ENCODE measurements at regions not wholly inside any gene's neighbourhood (a gene's known extent, or its start where the extent isn't known, plus 50 kb on each side); places are given as distances from the start of the nearest gene placed in this dataset.

DNA sequence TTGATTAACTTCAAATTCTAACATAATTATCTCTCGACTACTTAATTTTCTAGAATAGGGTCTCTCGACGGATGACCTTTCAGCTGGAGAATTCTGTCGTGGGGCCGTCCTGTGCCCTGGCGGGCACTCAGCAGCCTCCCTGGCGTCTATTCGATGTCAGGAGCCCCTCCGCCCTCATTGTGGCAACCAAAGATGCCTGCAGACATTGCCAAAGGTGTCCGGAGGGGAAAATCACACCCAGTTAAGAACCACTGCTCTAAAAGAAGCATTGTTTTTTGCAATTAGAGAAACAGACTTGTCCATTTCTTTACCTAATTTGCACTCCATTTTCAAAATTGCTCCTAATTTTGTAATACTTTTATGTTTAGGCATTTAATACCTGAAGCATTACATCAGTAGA lies 79.2 kb upstream of the ARHGEF7 start:
- H3K9ac ChIP-seq (ENCODE audit: low read depth, low read length) = no peak overlapping the region
- no peak overlapping the region for H3K27ac ChIP-seq (ENCODE audit: low read length)
- no peaks in the 10 kb centered on the region for H3K27me3 ChIP-seq (ENCODE audit: insufficient read depth, low read length)
- H3K9me3 ChIP-seq (ENCODE audit: insufficient read depth, low read depth, low read length) = no peaks in the 10 kb centered on the region
- H3K4me1 ChIP-seq (ENCODE audit: insufficient read depth, low read length) = no peaks in the 10 kb centered on the region
- H3K4me3 ChIP-seq (ENCODE audit: low read length) = no peak overlapping the region
- no peaks in the 10 kb centered on the region for H3K36me3 ChIP-seq (ENCODE audit: insufficient read depth, low read depth, low read length)

DNA sequence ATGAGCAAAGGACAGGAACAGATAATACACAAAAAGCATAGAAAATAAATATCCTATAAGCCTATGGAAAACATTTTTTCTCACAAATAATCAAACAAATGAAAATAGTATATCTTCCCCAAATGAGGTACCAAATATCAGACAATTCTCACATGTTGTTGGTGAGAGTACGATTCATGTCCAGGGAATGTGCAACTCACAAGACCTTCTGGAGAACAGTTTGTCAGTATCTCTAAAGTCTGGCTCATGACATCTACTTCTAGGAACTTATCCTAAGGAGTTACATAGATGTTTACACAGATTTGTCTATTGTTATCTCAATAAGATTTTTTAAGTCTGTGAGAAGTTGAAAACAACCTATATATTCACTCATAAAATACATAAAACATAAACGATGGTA lies 80.3 kb upstream of the ARHGEF7 start:
- Histone ChIP-seq H3K27me3 (ENCODE audit: insufficient read depth, low read length) (no peaks in the 10 kb centered on the region), H3K4me3 (ENCODE audit: low read length) (no peak overlapping the region), H3K4me1 (ENCODE audit: insufficient read depth, low read length) (no peaks in the 10 kb centered on the region), H3K27ac (ENCODE audit: low read length) (no peak overlapping the region), H3K9me3 (ENCODE audit: insufficient read depth, low read depth, low read length) (no peaks in the 10 kb centered on the region), H3K36me3 (ENCODE audit: insufficient read depth, low read depth, low read length) (no peaks in the 10 kb centered on the region), H3K9ac (ENCODE audit: low read depth, low read length) (no peak overlapping the region)

DNA sequence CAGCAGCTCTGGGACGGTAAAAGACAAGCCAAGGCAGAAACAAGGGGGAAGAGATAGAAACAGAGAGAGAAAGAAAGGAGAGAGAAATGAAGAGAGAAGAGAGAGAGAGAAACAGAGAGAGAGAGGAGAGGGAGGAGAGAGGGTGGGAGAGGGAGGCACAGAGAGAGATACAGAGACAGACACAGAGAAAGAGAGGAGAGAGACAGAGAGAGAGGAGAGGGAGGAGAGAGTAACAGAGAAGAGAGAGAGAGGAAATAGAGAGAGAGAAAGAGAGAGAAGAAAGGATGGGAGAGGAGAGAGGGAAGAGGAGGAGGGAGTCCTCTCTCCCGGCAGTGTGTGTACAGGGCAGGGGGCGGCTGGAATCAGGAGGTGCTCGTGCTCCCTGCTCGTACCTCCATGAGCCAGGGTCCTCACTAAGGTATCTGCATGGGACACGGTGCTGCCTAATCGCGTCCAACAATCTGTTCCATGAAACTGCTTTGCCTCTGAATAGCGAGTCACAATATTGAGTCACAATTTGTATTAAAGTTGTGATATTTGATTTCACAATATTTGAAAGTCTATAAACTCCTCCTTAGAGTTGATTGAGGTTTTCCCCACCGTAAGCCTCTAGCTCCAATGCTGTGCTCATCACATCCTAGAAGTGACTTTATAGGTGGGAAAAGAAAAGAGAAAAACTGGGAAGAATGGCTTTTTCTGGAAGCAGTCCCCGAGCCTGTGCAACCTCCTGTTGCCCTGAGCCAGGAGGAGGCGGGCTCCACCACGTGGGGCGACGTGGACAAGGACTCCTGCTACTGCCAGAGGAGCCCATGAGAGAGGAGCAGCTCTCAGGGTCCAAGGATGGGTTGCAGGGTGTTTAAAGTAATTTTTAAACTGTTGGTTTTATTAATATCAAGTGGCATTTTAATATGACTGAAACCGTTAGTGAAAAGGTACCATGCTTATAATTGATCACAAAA lies 81.7 kb upstream of the ARHGEF7 start:
- Histone ChIP-seq H3K27me3 (ENCODE audit: insufficient read depth, low read length) (no peaks in the 10 kb centered on the region), H3K27ac (ENCODE audit: low read length) (no peak overlapping the region), H3K4me1 (ENCODE audit: insufficient read depth, low read length) (no peaks in the 10 kb centered on the region), H3K36me3 (ENCODE audit: insufficient read depth, low read depth, low read length) (no peaks in the 10 kb centered on the region), H3K9me3 (ENCODE audit: insufficient read depth, low read depth, low read length) (no peaks in the 10 kb centered on the region), H3K9ac (ENCODE audit: low read depth, low read length) (no peak overlapping the region), H3K4me3 (ENCODE audit: low read length) (no peak overlapping the region)

GRCh38 chr13:111031531-111031961 lies 83.6 kb upstream of the ARHGEF7 start:
- Histone ChIP-seq H3K9ac (ENCODE audit: low read depth, low read length) (no peak overlapping the region), H3K4me3 (ENCODE audit: low read length) (no peak overlapping the region), H3K27me3 (ENCODE audit: insufficient read depth, low read length) (no peaks in the 10 kb centered on the region), H3K9me3 (ENCODE audit: insufficient read depth, low read depth, low read length) (no peaks in the 10 kb centered on the region), H3K27ac (ENCODE audit: low read length) (no peak overlapping the region), H3K4me1 (ENCODE audit: insufficient read depth, low read length) (no peaks in the 10 kb centered on the region), H3K36me3 (ENCODE audit: insufficient read depth, low read depth, low read length) (no peaks in the 10 kb centered on the region)

DNA sequence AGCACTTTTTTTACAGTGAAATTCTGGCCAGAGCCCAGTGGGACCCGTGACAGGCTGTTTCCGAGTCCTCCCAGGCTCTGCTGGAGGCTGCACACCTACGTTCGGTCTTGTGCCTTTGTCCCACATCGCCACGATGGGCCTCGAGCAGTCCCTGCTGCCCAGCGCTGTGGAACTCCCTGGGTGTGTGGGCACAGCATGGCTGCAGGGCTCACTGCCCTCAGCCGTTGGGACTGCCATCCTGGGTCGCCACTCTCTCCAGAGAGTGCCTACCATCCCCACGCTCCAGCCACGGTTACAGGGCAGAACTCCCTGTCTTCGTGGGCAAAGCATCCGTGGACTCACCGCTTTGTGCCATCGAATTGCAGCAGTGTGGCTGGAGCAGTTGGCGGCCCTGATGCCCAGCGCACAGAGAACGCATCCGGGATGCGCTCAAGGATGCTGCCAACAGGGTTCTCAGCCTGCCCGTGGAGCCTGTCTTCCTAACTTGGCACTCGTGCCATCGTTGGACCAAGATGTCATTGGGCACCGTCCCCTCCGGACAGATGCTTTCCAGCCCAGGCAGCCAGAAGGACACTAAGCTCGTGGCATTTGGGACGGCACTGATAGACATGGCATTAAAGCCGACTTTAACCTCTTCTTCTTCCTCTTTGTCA lies 85.0 kb upstream of the ARHGEF7 start:
- Histone ChIP-seq H3K4me1 (ENCODE audit: insufficient read depth, low read length) (no peaks in the 10 kb centered on the region), H3K4me3 (ENCODE audit: low read length) (no peak overlapping the region), H3K36me3 (ENCODE audit: insufficient read depth, low read depth, low read length) (no peaks in the 10 kb centered on the region), H3K27me3 (ENCODE audit: insufficient read depth, low read length) (no peaks in the 10 kb centered on the region), H3K27ac (ENCODE audit: low read length) (no peak overlapping the region), H3K9ac (ENCODE audit: low read depth, low read length) (no peak overlapping the region), H3K9me3 (ENCODE audit: insufficient read depth, low read depth, low read length) (no peaks in the 10 kb centered on the region)

DNA sequence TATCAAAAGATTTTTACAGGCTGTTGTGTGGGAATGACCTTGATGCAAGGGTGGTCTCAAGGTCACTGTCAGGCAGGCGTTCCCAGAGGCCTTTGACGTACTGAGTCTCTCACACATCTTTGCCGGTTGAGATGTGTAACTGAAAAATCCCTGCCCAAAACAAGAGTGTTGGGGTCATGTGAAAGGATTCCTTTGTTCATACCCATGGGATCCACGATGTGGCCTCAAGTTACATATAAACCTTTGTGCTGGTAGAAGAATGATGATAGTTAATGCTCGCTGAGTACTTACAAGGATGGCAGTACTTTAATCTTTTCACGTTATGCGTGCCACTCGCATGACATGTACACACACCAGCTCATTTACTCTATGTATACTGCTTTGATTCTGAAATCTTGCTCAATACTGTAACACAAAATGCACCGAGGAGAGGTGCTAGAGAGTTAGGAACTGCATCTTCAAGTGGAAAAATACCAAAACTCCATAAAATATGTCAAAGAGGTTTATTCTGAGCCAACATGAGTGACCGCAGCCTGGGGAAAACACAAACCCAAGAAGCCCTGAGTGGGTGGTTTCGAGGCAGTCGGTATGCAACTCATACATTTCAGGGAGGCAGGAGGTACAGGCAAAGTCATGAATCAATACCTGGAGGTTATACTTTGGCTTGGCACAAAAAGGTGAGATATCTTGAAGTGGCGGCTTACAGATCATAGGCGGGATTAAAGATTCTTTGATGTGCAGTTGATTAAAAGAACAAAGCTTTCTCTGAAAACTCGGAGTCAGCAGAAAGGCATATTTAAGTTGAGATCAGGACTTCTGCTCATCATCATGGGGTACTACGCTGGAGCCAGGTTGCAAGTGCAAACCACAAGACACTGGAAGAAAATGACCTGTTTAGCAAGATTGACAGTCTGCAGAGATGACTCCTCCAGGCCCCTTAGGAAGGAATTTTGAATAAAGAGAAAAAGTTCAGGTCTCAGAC lies 87.4 kb upstream of the ARHGEF7 start:
- Histone ChIP-seq H3K27ac (ENCODE audit: low read length) (no peak overlapping the region), H3K9ac (ENCODE audit: low read depth, low read length) (no peak overlapping the region), H3K4me1 (ENCODE audit: insufficient read depth, low read length) (no peaks in the 10 kb centered on the region), H3K27me3 (ENCODE audit: insufficient read depth, low read length) (no peaks in the 10 kb centered on the region), H3K9me3 (ENCODE audit: insufficient read depth, low read depth, low read length) (no peaks in the 10 kb centered on the region), H3K4me3 (ENCODE audit: low read length) (no peak overlapping the region), H3K36me3 (ENCODE audit: insufficient read depth, low read depth, low read length) (no peaks in the 10 kb centered on the region)

- Histone ChIP-seq H3K4me1 (ENCODE audit: insufficient read depth, low read length) (no peaks in the 10 kb centered on the region), H3K9me3 (ENCODE audit: insufficient read depth, low read depth, low read length) (peaks cover 20% of the 10 kb centered on the region), H3K9ac (ENCODE audit: low read depth, low read length) (no peak overlapping the region), H3K36me3 (ENCODE audit: insufficient read depth, low read depth, low read length) (no peaks in the 10 kb centered on the region), H3K27me3 (ENCODE audit: insufficient read depth, low read length) (no peaks in the 10 kb centered on the region), H3K27ac (ENCODE audit: low read length) (no peak overlapping the region), H3K4me3 (ENCODE audit: low read length) (no peak overlapping the region)
These were observed 89.8 kb upstream of the ARHGEF7 start for GRCh38 chr13:111025310-111025709.

- Histone ChIP-seq H3K27ac (ENCODE audit: low read length) (no peak overlapping the region), H3K27me3 (ENCODE audit: insufficient read depth, low read length) (no peaks in the 10 kb centered on the region), H3K9me3 (ENCODE audit: insufficient read depth, low read depth, low read length) (peaks cover 21% of the 10 kb centered on the region), H3K4me1 (ENCODE audit: insufficient read depth, low read length) (no peaks in the 10 kb centered on the region), H3K36me3 (ENCODE audit: insufficient read depth, low read depth, low read length) (no peaks in the 10 kb centered on the region), H3K9ac (ENCODE audit: low read depth, low read length) (no peak overlapping the region), H3K4me3 (ENCODE audit: low read length) (no peak overlapping the region)
These were observed 92.2 kb upstream of the ARHGEF7 start for GRCh38 chr13:111022886-111023285.

- H3K4me3 ChIP-seq (ENCODE audit: low read length) = no peak overlapping the region
- H3K27ac ChIP-seq (ENCODE audit: low read length) = no peak overlapping the region
- H3K9ac ChIP-seq (ENCODE audit: low read depth, low read length) = no peak overlapping the region
- no peaks in the 10 kb centered on the region for H3K36me3 ChIP-seq (ENCODE audit: insufficient read depth, low read depth, low read length)
- no peaks in the 10 kb centered on the region for H3K27me3 ChIP-seq (ENCODE audit: insufficient read depth, low read length)
- peaks cover 21% of the 10 kb centered on the region for H3K9me3 ChIP-seq (ENCODE audit: insufficient read depth, low read depth, low read length)
- H3K4me1 ChIP-seq (ENCODE audit: insufficient read depth, low read length) = no peaks in the 10 kb centered on the region
These were observed 92.9 kb upstream of the ARHGEF7 start for GRCh38 chr13:111022241-111022640.

DNA sequence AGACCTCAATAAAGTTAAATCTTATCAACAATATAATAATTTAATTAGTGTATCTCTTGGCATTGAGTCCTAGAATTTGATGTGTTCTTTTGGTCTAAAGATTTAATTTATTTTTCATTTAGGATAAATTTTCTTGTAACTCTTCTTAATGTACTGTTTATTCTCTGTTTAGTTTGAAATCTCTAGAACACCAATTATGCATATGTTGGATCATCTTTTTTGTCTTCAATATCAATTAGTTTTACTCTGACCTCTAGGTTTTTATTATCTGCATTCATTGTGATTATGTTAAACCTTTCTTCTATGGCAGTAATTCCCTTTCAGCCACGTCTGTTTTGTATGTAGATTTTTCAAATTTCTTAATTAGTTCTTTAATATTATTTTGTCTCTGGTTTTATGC lies 93.8 kb upstream of the ARHGEF7 start:
- H3K27me3 ChIP-seq (ENCODE audit: insufficient read depth, low read length) = no peaks in the 10 kb centered on the region
- no peak overlapping the region for H3K9ac ChIP-seq (ENCODE audit: low read depth, low read length)
- no peaks in the 10 kb centered on the region for H3K4me1 ChIP-seq (ENCODE audit: insufficient read depth, low read length)
- H3K36me3 ChIP-seq (ENCODE audit: insufficient read depth, low read depth, low read length) = no peaks in the 10 kb centered on the region
- H3K4me3 ChIP-seq (ENCODE audit: low read length) = no peak overlapping the region
- peaks cover 21% of the 10 kb centered on the region for H3K9me3 ChIP-seq (ENCODE audit: insufficient read depth, low read depth, low read length)
- H3K27ac ChIP-seq (ENCODE audit: low read length) = no peak overlapping the region

- Histone ChIP-seq H3K4me1 (ENCODE audit: insufficient read depth, low read length) (no peaks in the 10 kb centered on the region), H3K9ac (ENCODE audit: low read depth, low read length) (no peak overlapping the region), H3K36me3 (ENCODE audit: insufficient read depth, low read depth, low read length) (no peaks in the 10 kb centered on the region), H3K27me3 (ENCODE audit: insufficient read depth, low read length) (no peaks in the 10 kb centered on the region), H3K9me3 (ENCODE audit: insufficient read depth, low read depth, low read length) (peaks cover 21% of the 10 kb centered on the region), H3K27ac (ENCODE audit: low read length) (no peak overlapping the region), H3K4me3 (ENCODE audit: low read length) (no peak overlapping the region)
These were observed 94.6 kb upstream of the ARHGEF7 start for GRCh38 chr13:111020546-111020945.

All from iPS-20b (cell line).